WTC11 (cell line): ENCODE measurements at regions not wholly inside any gene's neighbourhood (a gene's known extent, or its start where the extent isn't known, plus 50 kb on each side); places are given as distances from the start of the nearest gene placed in this dataset.

ENCODE experiments used
- ATAC-seq: fragments of 200-7000 bp; cut with Tn5 transposase; 2 replicates; pipeline ENCODE4 v1.10.0; 2021; ENCODE audit warnings: mild to moderate bottlenecking, moderate library complexity
- CTCF ChIA-PET: fragments of 300-600 bp; sonication (Branson Sonifier 250); formaldehyde crosslinking; loops from one replicate; lab custom pipeline; 2021; ENCODE audit warnings: antibody characterized with exemption; lab: Charles Lee
- POLR2A ChIA-PET: fragments of 350-600 bp; sonication (Branson Sonifier 250); formaldehyde crosslinking; loops from one replicate; lab custom pipeline; 2021; ENCODE audit warnings: antibody characterized with exemption; lab: Charles Lee
- DNase-seq: peaks from one replicate; pipeline ENCODE4 v3.0.0; 2021; ENCODE audit warnings: low spot score
- H3K27ac Mint-ChIP-seq: 2 replicates; pipeline ENCODE4 v1.8.0; 2021; ENCODE audit warnings: mixed read lengths
- H3K27me3 Mint-ChIP-seq: 2 replicates; pipeline ENCODE4 v1.8.0; 2021; ENCODE audit warnings: low read depth, mild to moderate bottlenecking, moderate library complexity, mixed read lengths
- H3K36me3 Mint-ChIP-seq: 2 replicates; pipeline ENCODE4 v1.8.0; 2021; ENCODE audit warnings: mixed read lengths
- H3K4me1 Mint-ChIP-seq: 2 replicates; pipeline ENCODE4 v1.8.0; 2022; ENCODE audit warnings: mixed read lengths
- H3K4me3 Mint-ChIP-seq: 2 replicates; pipeline ENCODE4 v1.8.0; 2021; ENCODE audit warnings: mild to moderate bottlenecking, moderate library complexity, mixed read lengths
- H3K9me3 Mint-ChIP-seq: 2 replicates; pipeline ENCODE4 v1.8.0; 2021; ENCODE audit warnings: mixed read lengths
- CREM ChIP-seq: sonication (generic); formaldehyde crosslinking; IDR thresholded peaks from 2 replicates; pipeline ENCODE4 v1.8.1; 2022; ENCODE audit warnings: mild to moderate bottlenecking, missing genetic modification reagents, moderate library complexity
- EMX1 ChIP-seq: fragments of 250-450 bp; sonication (Bioruptor Pico); IDR thresholded peaks from 2 replicates; pipeline ENCODE4 v1.8.0; 2021; ENCODE audit warnings: mild to moderate bottlenecking
- GRHL2 ChIP-seq: fragments of 250-450 bp; sonication (Bioruptor Pico); IDR thresholded peaks from 2 replicates; pipeline ENCODE4 v1.8.0; 2022; ENCODE audit warnings: mild to moderate bottlenecking, moderate library complexity; ENCODE audit not compliant: insufficient replicate concordance, severe bottlenecking
- HMGA2 ChIP-seq: fragments of 250-450 bp; sonication (Bioruptor Pico); IDR thresholded peaks from 2 replicates; pipeline ENCODE4 v1.4.0; 2021; ENCODE audit warnings: mild to moderate bottlenecking, moderate library complexity
- MXD4 ChIP-seq: fragments of 250-450 bp; sonication (Bioruptor Pico); IDR thresholded peaks from 2 replicates; pipeline ENCODE4 v1.8.0; 2021; ENCODE audit warnings: mild to moderate bottlenecking, moderate library complexity, borderline replicate concordance
- NFYB ChIP-seq: sonication (generic); formaldehyde crosslinking; conservative IDR thresholded peaks from 2 replicates; pipeline ENCODE4 v1.8.0; 2022; ENCODE audit warnings: low read depth, missing genetic modification reagents
- NR1H2 ChIP-seq: sonication (generic); formaldehyde crosslinking; IDR thresholded peaks from 2 replicates; pipeline ENCODE4 v1.9.0; 2021; ENCODE audit warnings: mild to moderate bottlenecking, moderate library complexity, missing genetic modification reagents
- SMAD3 ChIP-seq: sonication (generic); formaldehyde crosslinking; IDR thresholded peaks from 2 replicates; pipeline ENCODE4 v1.8.0; 2022; ENCODE audit warnings: missing genetic modification reagents, mild to moderate bottlenecking, borderline replicate concordance
- SMAD4 ChIP-seq: sonication (generic); formaldehyde crosslinking; IDR thresholded peaks from 2 replicates; pipeline ENCODE4 v1.8.0; 2022; ENCODE audit warnings: mild to moderate bottlenecking, missing genetic modification reagents
- SP1 ChIP-seq: sonication (generic); formaldehyde crosslinking; conservative IDR thresholded peaks from 2 replicates; pipeline ENCODE4 v1.8.1; 2022; ENCODE audit warnings: missing genetic modification reagents
- TCF7 ChIP-seq: sonication (generic); formaldehyde crosslinking; IDR thresholded peaks from 2 replicates; pipeline ENCODE4 v1.8.0; 2022; ENCODE audit warnings: mild to moderate bottlenecking, low read depth, missing genetic modification reagents, moderate library complexity
- TEAD4 ChIP-seq: sonication (generic); formaldehyde crosslinking; IDR thresholded peaks from 2 replicates; pipeline ENCODE4 v1.8.0; 2022; ENCODE audit warnings: mild to moderate bottlenecking, missing genetic modification reagents
- TP53 ChIP-seq: sonication (generic); formaldehyde crosslinking; IDR thresholded peaks from 2 replicates; pipeline ENCODE4 v1.8.1; 2023; ENCODE audit warnings: mild to moderate bottlenecking, missing genetic modification reagents
- ZNF219 ChIP-seq: sonication (generic); formaldehyde crosslinking; IDR thresholded peaks from 2 replicates; pipeline ENCODE4 v1.8.0; 2023; ENCODE audit warnings: missing genetic modification reagents, mild to moderate bottlenecking, borderline replicate concordance
- TF ChIP-seq, protein P1 (sequence below): sonication (generic); formaldehyde crosslinking; IDR thresholded peaks from 2 replicates; pipeline ENCODE4 v1.8.0; 2022; ENCODE audit warnings: mild to moderate bottlenecking, missing genetic modification reagents
- TF ChIP-seq, protein P2 (sequence below): fragments of 250-450 bp; sonication (Bioruptor Pico); IDR thresholded peaks from 2 replicates; pipeline ENCODE4 v1.9.0; 2021; ENCODE audit warnings: mild to moderate bottlenecking
- TF ChIP-seq, protein P3 (sequence below): sonication (generic); formaldehyde crosslinking; IDR thresholded peaks from 2 replicates; pipeline ENCODE4 v1.8.0; 2023; ENCODE audit warnings: mild to moderate bottlenecking, missing genetic modification reagents
- TF ChIP-seq, protein P4 (sequence below): sonication (generic); formaldehyde crosslinking; IDR thresholded peaks from 2 replicates; pipeline ENCODE4 v1.8.1; 2022; ENCODE audit warnings: low read depth, mild to moderate bottlenecking, moderate library complexity, missing genetic modification reagents, borderline replicate concordance
- TF ChIP-seq, protein P5 (sequence below): sonication (generic); formaldehyde crosslinking; conservative IDR thresholded peaks from 2 replicates; pipeline ENCODE4 v1.8.1; 2023; ENCODE audit warnings: mild to moderate bottlenecking, low read depth, missing genetic modification reagents, moderate library complexity

DNA sequence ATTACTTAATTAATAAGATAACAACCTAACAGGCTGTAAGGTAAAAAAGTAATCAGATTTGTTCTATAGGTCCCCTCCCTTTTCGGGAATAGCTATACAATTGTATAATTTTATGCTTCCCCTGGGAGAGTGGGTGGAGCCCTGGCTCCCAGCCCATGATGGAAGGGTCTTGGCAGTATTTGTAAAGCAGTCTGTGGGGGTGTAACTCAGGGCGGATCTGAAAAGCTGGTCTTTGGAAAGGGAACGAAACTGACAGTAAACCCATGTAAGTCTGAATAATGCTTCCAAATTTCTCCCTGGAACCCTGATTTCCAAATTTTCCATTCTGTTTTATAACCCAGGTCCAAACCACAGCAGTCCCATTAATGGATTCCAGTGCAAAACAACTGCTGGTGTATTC lies 110.4 kb downstream of the DAD1 start:
- TF ChIP-seq, protein P1, sequence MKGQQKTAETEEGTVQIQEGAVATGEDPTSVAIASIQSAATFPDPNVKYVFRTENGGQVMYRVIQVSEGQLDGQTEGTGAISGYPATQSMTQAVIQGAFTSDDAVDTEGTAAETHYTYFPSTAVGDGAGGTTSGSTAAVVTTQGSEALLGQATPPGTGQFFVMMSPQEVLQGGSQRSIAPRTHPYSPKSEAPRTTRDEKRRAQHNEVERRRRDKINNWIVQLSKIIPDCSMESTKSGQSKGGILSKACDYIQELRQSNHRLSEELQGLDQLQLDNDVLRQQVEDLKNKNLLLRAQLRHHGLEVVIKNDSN (CRISPR knock-in tag) = no peak
- TF ChIP-seq SMAD4 (CRISPR knock-in tag) (no peak), CREM (CRISPR knock-in tag) (no peak), GRHL2 (CRISPR knock-in tag) (no peak)
- no peaks in the 10 kb centered on the region for H3K9me3 Mint-ChIP-seq
- H3K4me1 Mint-ChIP-seq = peaks cover 67% of the 10 kb centered on the region
- ATAC-seq (no peak), DNase-seq (no peak)
- H3K4me3 Mint-ChIP-seq = no peak overlapping the region
- no peaks in the 10 kb centered on the region for H3K27me3 Mint-ChIP-seq
- POLR2A ChIA-PET = no interaction called here
- H3K27ac Mint-ChIP-seq = no peak overlapping the region
- CTCF ChIA-PET = interaction anchor here (2.0 kb wide), 1 partner anchor 92 kb away, joined by 11 read pairs; no protein-coding TSS in a partner anchor
- H3K36me3 Mint-ChIP-seq = no peaks in the 10 kb centered on the region

DNA sequence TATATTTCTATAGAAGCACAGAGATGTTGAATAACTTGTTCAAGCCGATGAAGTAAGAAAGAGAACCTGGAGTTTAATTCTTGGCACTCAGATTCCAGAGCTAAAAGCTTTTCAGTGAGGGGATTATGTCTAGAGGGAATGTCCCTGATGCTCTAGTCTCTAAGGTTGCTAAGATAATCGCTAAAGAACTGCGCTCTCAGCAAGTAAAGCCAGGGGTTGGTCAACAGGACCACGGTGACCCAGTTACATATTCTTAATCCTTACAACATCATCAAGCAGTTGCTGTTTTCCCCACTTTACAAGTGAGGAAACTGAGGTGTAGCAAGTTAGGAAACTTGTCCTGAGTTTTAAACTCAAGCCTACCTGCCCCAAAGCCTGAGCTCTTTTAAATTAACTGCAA lies 110.8 kb downstream of the DAD1 start:
- H3K4me1 Mint-ChIP-seq = peaks cover 62% of the 10 kb centered on the region
- H3K4me3 Mint-ChIP-seq = no peak overlapping the region
- ATAC-seq = no peak
- H3K27ac Mint-ChIP-seq = no peak overlapping the region
- TF ChIP-seq TEAD4 (CRISPR knock-in tag) (no peak), EMX1 (no peak), MXD4 (no peak), HMGA2 (CRISPR knock-in tag) (no peak), SP1 (CRISPR knock-in tag) (no peak), TP53 (no peak), SMAD3 (no peak)
- TF ChIP-seq, protein P2, sequence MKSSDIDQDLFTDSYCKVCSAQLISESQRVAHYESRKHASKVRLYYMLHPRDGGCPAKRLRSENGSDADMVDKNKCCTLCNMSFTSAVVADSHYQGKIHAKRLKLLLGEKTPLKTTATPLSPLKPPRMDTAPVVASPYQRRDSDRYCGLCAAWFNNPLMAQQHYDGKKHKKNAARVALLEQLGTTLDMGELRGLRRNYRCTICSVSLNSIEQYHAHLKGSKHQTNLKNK (CRISPR knock-in tag) = no peak
- TF ChIP-seq, protein P3, sequence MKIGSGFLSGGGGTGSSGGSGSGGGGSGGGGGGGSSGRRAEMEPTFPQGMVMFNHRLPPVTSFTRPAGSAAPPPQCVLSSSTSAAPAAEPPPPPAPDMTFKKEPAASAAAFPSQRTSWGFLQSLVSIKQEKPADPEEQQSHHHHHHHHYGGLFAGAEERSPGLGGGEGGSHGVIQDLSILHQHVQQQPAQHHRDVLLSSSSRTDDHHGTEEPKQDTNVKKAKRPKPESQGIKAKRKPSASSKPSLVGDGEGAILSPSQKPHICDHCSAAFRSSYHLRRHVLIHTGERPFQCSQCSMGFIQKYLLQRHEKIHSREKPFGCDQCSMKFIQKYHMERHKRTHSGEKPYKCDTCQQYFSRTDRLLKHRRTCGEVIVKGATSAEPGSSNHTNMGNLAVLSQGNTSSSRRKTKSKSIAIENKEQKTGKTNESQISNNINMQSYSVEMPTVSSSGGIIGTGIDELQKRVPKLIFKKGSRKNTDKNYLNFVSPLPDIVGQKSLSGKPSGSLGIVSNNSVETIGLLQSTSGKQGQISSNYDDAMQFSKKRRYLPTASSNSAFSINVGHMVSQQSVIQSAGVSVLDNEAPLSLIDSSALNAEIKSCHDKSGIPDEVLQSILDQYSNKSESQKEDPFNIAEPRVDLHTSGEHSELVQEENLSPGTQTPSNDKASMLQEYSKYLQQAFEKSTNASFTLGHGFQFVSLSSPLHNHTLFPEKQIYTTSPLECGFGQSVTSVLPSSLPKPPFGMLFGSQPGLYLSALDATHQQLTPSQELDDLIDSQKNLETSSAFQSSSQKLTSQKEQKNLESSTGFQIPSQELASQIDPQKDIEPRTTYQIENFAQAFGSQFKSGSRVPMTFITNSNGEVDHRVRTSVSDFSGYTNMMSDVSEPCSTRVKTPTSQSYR = no peak
- TF ChIP-seq, protein P4, sequence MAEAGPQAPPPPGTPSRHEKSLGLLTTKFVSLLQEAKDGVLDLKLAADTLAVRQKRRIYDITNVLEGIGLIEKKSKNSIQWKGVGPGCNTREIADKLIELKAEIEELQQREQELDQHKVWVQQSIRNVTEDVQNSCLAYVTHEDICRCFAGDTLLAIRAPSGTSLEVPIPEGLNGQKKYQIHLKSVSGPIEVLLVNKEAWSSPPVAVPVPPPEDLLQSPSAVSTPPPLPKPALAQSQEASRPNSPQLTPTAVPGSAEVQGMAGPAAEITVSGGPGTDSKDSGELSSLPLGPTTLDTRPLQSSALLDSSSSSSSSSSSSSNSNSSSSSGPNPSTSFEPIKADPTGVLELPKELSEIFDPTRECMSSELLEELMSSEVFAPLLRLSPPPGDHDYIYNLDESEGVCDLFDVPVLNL (CRISPR knock-in tag) = no peak
- no peaks in the 10 kb centered on the region for H3K9me3 Mint-ChIP-seq
- no peak for DNase-seq
- H3K36me3 Mint-ChIP-seq = no peaks in the 10 kb centered on the region
- POLR2A ChIA-PET = no interaction called here
- CTCF ChIA-PET = interaction anchor here (2.0 kb wide), 1 partner anchor 92 kb away, joined by 11 read pairs; no protein-coding TSS in a partner anchor
- no peaks in the 10 kb centered on the region for H3K27me3 Mint-ChIP-seq

DNA sequence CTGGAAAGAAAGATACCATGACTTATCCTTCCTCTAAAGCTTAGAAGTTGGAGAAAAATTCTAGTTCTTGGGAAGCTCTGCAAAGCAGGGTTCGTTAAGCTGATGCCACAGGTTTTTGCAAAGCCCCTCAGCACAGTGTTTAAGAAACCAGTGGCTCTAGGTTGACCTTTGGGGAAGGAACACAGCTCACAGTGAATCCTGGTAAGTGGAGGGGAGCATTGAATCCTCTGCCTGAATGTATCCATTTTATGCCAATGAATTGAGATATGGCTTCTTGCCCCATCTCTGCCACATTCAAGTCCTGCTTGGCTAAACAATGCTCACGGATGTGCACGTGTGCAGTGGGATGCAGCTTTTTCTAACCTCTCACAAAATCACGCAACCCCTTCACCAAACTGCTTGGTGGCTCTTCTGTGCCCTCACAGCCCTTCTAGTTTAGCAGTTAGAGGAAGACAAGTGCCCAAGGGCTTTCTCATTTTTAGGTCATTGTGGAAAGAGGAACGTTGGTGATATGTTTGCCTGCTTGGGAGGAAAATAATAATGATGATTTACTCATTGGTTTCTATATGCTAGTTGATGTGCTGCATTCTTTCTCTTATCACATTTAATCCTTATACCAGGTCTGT lies 111.3 kb downstream of the DAD1 start:
- Mint-ChIP-seq H3K4me1 (peaks cover 59% of the 10 kb centered on the region), H3K9me3 (no peaks in the 10 kb centered on the region), H3K36me3 (no peaks in the 10 kb centered on the region), H3K27me3 (no peaks in the 10 kb centered on the region), H3K27ac (no peak overlapping the region), H3K4me3 (no peak overlapping the region)
- DNase-seq (no peak), ATAC-seq (no peak)
- ChIA-PET POLR2A (no interaction called here), CTCF (interaction anchor here (1.5 to 2.2 kb wide), 4 partner anchors 82 to 277 kb away, joined by 5 to 11 read pairs (median 7); no protein-coding TSS in a partner anchor)
- TF ChIP-seq, protein P1 (CRISPR knock-in tag) = no peak
- no peak for TF ChIP-seq TCF7 (CRISPR knock-in tag)
- TF ChIP-seq, protein P5, sequence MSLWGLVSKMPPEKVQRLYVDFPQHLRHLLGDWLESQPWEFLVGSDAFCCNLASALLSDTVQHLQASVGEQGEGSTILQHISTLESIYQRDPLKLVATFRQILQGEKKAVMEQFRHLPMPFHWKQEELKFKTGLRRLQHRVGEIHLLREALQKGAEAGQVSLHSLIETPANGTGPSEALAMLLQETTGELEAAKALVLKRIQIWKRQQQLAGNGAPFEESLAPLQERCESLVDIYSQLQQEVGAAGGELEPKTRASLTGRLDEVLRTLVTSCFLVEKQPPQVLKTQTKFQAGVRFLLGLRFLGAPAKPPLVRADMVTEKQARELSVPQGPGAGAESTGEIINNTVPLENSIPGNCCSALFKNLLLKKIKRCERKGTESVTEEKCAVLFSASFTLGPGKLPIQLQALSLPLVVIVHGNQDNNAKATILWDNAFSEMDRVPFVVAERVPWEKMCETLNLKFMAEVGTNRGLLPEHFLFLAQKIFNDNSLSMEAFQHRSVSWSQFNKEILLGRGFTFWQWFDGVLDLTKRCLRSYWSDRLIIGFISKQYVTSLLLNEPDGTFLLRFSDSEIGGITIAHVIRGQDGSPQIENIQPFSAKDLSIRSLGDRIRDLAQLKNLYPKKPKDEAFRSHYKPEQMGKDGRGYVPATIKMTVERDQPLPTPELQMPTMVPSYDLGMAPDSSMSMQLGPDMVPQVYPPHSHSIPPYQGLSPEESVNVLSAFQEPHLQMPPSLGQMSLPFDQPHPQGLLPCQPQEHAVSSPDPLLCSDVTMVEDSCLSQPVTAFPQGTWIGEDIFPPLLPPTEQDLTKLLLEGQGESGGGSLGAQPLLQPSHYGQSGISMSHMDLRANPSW = no peak
- TF ChIP-seq, protein P3 = no peak
- TF ChIP-seq NR1H2 = no peak
- TF ChIP-seq NFYB (CRISPR knock-in tag) = no peak
- TF ChIP-seq ZNF219 (CRISPR knock-in tag) = no peak
